HEK293 (cell line): ENCODE measurements at regions not wholly inside any gene's neighbourhood (a gene's known extent, or its start where the extent isn't known, plus 50 kb on each side); places are given as distances from the start of the nearest gene placed in this dataset.

ENCODE experiments used
- CTCF ChIA-PET: fragments of 350-600 bp; formaldehyde crosslinking; extraction: SDS; loops from one replicate; lab custom pipeline; 2021; ENCODE audit warnings: antibody characterized with exemption; lab: Yijun Ruan, JAX
- POLR2A ChIA-PET: fragments of 300-600 bp; formaldehyde crosslinking; extraction: SDS; loops from one replicate; lab custom pipeline; 2020; ENCODE audit warnings: antibody characterized with exemption, inconsistent platforms; lab: Yijun Ruan, JAX
- H3K27ac ChIP-seq: fragments of 200-500 bp; sonication (Bioruptor generic); 2 replicates; pipeline ENCODE4 v1.5.1; 2014; ENCODE audit warnings: low read depth, low read length, control low read depth, inconsistent platforms; ENCODE audit errors: extremely low read depth
- H3K36me3 ChIP-seq, 2 experiments: fragments of 200-500 bp in 1 of 2; sonication (Bioruptor generic) in 1 of 2; 1 replicate in 1 of 2; 2 replicates in 1 of 2; pipeline ENCODE4 v1.5.1; 2014 to 2017; ENCODE audit warnings: inconsistent platforms in 2 of 2, low read length in 2 of 2; ENCODE audit not compliant: control insufficient read depth in 2 of 2, insufficient read depth in 1 of 2
- H3K4me1 ChIP-seq: fragments of 200-500 bp; sonication (Bioruptor generic); 2 replicates; pipeline ENCODE4 v1.5.1; 2014; ENCODE audit warnings: mild to moderate bottlenecking, low read length, inconsistent platforms; ENCODE audit not compliant: control insufficient read depth, insufficient read depth
- H3K4me3 ChIP-seq: 2 replicates; pipeline ENCODE4 v1.5.1; 2011; ENCODE audit warnings: low read depth, mild to moderate bottlenecking, control low read depth, low read length, moderate library complexity
- H3K9me3 ChIP-seq: fragments of 200-500 bp; sonication (Bioruptor generic); 2 replicates; pipeline ENCODE4 v1.5.1; 2014; ENCODE audit warnings: low read depth, low read length, inconsistent platforms; ENCODE audit not compliant: control insufficient read depth, insufficient read depth
- GLIS1 ChIP-seq: fragments of 450-650 bp; formaldehyde crosslinking; IDR thresholded peaks from 2 replicates; pipeline ENCODE4 v1.5.1; 2016; ENCODE audit warnings: missing biosample characterization, missing genetic modification characterization
- MEIS1 ChIP-seq: sonication (generic); formaldehyde crosslinking; IDR thresholded peaks from 2 replicates; pipeline ENCODE4 v1.8.1; 2022; ENCODE audit warnings: missing genetic modification reagents, mild to moderate bottlenecking, borderline replicate concordance
- TRIM28 ChIP-seq: IDR thresholded peaks from 2 replicates; pipeline ENCODE4 v1.6.1; 2011; ENCODE audit warnings: low read length, control low read depth, borderline replicate concordance
- ZBTB7A ChIP-seq: fragments of 450-650 bp; formaldehyde crosslinking; IDR thresholded peaks from 2 replicates; pipeline ENCODE4 v1.5.1; 2016; ENCODE audit warnings: low read depth, missing biosample characterization, missing genetic modification characterization
- ZNF132 ChIP-seq: fragments of 450-650 bp; formaldehyde crosslinking; IDR thresholded peaks from 2 replicates; pipeline ENCODE4 v1.5.1; 2017; ENCODE audit warnings: missing biosample characterization, missing genetic modification characterization, borderline replicate concordance
- ZNF155 ChIP-seq: fragments of 450-650 bp; formaldehyde crosslinking; IDR thresholded peaks from 2 replicates; pipeline ENCODE4 v1.5.1; 2016; ENCODE audit warnings: missing biosample characterization, missing genetic modification characterization
- ZNF16 ChIP-seq: fragments of 450-650 bp; formaldehyde crosslinking; IDR thresholded peaks from 2 replicates; pipeline ENCODE4 v1.5.1; 2016; ENCODE audit warnings: low read depth, missing biosample characterization, missing genetic modification characterization
- ZNF202 ChIP-seq: fragments of 450-650 bp; formaldehyde crosslinking; IDR thresholded peaks from 2 replicates; pipeline ENCODE4 v1.5.1; 2016; ENCODE audit warnings: missing biosample characterization, missing genetic modification characterization, borderline replicate concordance
- ZNF48 ChIP-seq: fragments of 450-650 bp; formaldehyde crosslinking; IDR thresholded peaks from 2 replicates; pipeline ENCODE4 v1.5.1; 2016; ENCODE audit warnings: missing biosample characterization, missing genetic modification characterization
- ZNF514 ChIP-seq: fragments of 450-650 bp; formaldehyde crosslinking; IDR thresholded peaks from 2 replicates; pipeline ENCODE4 v1.5.1; 2016; ENCODE audit warnings: missing biosample characterization, missing genetic modification characterization
- ZNF624 ChIP-seq: fragments of 450-650 bp; formaldehyde crosslinking; IDR thresholded peaks from 2 replicates; pipeline ENCODE4 v1.5.1; 2017; ENCODE audit warnings: missing biosample characterization, missing genetic modification characterization
- ZNF785 ChIP-seq: fragments of 450-650 bp; formaldehyde crosslinking; IDR thresholded peaks from 2 replicates; pipeline ENCODE4 v1.5.1; 2016; ENCODE audit warnings: missing biosample characterization, missing genetic modification characterization
- ZSCAN16 ChIP-seq: fragments of 450-650 bp; formaldehyde crosslinking; IDR thresholded peaks from 2 replicates; pipeline ENCODE4 v1.5.1; 2016; ENCODE audit warnings: missing biosample characterization, missing genetic modification characterization
- TF ChIP-seq, protein P1 (sequence below): fragments of 450-650 bp; formaldehyde crosslinking; conservative IDR thresholded peaks from 2 replicates; pipeline ENCODE4 v1.5.1; 2016; ENCODE audit warnings: low read depth, missing biosample characterization, missing genetic modification characterization
- TF ChIP-seq, protein P2 (sequence below): fragments of 450-650 bp; formaldehyde crosslinking; IDR thresholded peaks from 2 replicates; pipeline ENCODE4 v1.5.1; 2016; ENCODE audit warnings: missing biosample characterization, missing genetic modification characterization, low read depth
- TF ChIP-seq, protein P3 (sequence below): IDR thresholded peaks from 2 replicates; pipeline ENCODE4 v1.6.1; 2011; ENCODE audit warnings: mild to moderate bottlenecking, low read depth, low read length, borderline replicate concordance
- TF ChIP-seq, protein P4 (sequence below): fragments of 450-650 bp; formaldehyde crosslinking; IDR thresholded peaks from 2 replicates; pipeline ENCODE4 v1.5.1; 2016; ENCODE audit warnings: missing biosample characterization, missing genetic modification characterization

DNA sequence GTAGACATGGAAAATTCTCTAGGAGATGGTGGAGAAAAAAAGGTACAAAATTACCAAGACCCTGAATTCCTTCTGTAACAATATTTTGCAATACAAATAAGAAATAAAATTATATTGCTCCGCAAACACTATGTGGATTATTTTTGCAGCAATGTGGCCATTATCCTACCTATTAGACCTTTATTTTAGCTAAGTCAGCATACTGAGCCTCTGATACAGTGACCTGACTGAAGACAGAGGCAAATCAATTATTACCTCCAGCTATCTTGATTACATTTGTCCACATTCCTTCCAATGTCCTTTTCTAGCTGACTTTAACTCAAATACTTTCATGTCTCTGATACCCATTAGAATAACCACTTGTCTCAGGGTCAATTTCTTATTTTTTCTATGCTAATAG is 610.9 kb downstream of the LRRIQ3 start:
- no peak overlapping the region for H3K27ac ChIP-seq
- POLR2A ChIA-PET, result no interaction called here
- CTCF ChIA-PET, result no interaction called here
- H3K36me3 ChIP-seq, result no peaks in the 10 kb centered on the region
- no peak overlapping the region for H3K4me3 ChIP-seq
- no peaks in the 10 kb centered on the region for H3K4me1 ChIP-seq
- H3K9me3 ChIP-seq, result no peaks in the 10 kb centered on the region
- TF ChIP-seq ZNF48 (no peak), ZNF785 (tag by site-specific recombination) (no peak), MEIS1 (no peak), GLIS1 (tag by site-specific recombination) (no peak), ZBTB7A (tag by site-specific recombination) (no peak), ZNF155 (tag by site-specific recombination) (no peak), ZNF202 (tag by site-specific recombination) (no peak), ZNF624 (no peak), ZNF514 (tag by site-specific recombination) (no peak), TRIM28 (no peak), ZNF132 (tag by site-specific recombination) (no peak), ZNF16 (tag by site-specific recombination) (no peak)
- TF ChIP-seq, protein P1, sequence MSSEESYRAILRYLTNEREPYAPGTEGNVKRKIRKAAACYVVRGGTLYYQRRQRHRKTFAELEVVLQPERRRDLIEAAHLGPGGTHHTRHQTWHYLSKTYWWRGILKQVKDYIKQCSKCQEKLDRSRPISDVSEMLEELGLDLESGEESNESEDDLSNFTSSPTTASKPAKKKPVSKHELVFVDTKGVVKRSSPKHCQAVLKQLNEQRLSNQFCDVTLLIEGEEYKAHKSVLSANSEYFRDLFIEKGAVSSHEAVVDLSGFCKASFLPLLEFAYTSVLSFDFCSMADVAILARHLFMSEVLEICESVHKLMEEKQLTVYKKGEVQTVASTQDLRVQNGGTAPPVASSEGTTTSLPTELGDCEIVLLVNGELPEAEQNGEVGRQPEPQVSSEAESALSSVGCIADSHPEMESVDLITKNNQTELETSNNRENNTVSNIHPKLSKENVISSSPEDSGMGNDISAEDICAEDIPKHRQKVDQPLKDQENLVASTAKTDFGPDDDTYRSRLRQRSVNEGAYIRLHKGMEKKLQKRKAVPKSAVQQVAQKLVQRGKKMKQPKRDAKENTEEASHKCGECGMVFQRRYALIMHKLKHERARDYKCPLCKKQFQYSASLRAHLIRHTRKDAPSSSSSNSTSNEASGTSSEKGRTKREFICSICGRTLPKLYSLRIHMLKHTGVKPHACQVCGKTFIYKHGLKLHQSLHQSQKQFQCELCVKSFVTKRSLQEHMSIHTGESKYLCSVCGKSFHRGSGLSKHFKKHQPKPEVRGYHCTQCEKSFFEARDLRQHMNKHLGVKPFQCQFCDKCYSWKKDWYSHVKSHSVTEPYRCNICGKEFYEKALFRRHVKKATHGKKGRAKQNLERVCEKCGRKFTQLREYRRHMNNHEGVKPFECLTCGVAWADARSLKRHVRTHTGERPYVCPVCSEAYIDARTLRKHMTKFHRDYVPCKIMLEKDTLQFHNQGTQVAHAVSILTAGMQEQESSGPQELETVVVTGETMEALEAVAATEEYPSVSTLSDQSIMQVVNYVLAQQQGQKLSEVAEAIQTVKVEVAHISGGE (tag by site-specific recombination), result no peak
- TF ChIP-seq, protein P2, sequence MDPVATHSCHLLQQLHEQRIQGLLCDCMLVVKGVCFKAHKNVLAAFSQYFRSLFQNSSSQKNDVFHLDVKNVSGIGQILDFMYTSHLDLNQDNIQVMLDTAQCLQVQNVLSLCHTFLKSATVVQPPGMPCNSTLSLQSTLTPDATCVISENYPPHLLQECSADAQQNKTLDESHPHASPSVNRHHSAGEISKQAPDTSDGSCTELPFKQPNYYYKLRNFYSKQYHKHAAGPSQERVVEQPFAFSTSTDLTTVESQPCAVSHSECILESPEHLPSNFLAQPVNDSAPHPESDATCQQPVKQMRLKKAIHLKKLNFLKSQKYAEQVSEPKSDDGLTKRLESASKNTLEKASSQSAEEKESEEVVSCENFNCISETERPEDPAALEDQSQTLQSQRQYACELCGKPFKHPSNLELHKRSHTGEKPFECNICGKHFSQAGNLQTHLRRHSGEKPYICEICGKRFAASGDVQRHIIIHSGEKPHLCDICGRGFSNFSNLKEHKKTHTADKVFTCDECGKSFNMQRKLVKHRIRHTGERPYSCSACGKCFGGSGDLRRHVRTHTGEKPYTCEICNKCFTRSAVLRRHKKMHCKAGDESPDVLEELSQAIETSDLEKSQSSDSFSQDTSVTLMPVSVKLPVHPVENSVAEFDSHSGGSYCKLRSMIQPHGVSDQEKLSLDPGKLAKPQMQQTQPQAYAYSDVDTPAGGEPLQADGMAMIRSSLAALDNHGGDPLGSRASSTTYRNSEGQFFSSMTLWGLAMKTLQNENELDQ (tag by site-specific recombination), result no peak
- TF ChIP-seq, protein P3, sequence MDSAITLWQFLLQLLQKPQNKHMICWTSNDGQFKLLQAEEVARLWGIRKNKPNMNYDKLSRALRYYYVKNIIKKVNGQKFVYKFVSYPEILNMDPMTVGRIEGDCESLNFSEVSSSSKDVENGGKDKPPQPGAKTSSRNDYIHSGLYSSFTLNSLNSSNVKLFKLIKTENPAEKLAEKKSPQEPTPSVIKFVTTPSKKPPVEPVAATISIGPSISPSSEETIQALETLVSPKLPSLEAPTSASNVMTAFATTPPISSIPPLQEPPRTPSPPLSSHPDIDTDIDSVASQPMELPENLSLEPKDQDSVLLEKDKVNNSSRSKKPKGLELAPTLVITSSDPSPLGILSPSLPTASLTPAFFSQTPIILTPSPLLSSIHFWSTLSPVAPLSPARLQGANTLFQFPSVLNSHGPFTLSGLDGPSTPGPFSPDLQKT, result no peak
- TF ChIP-seq, protein P4, sequence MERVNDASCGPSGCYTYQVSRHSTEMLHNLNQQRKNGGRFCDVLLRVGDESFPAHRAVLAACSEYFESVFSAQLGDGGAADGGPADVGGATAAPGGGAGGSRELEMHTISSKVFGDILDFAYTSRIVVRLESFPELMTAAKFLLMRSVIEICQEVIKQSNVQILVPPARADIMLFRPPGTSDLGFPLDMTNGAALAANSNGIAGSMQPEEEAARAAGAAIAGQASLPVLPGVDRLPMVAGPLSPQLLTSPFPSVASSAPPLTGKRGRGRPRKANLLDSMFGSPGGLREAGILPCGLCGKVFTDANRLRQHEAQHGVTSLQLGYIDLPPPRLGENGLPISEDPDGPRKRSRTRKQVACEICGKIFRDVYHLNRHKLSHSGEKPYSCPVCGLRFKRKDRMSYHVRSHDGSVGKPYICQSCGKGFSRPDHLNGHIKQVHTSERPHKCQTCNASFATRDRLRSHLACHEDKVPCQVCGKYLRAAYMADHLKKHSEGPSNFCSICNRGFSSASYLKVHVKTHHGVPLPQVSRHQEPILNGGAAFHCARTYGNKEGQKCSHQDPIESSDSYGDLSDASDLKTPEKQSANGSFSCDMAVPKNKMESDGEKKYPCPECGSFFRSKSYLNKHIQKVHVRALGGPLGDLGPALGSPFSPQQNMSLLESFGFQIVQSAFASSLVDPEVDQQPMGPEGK (tag by site-specific recombination), result no peak

DNA sequence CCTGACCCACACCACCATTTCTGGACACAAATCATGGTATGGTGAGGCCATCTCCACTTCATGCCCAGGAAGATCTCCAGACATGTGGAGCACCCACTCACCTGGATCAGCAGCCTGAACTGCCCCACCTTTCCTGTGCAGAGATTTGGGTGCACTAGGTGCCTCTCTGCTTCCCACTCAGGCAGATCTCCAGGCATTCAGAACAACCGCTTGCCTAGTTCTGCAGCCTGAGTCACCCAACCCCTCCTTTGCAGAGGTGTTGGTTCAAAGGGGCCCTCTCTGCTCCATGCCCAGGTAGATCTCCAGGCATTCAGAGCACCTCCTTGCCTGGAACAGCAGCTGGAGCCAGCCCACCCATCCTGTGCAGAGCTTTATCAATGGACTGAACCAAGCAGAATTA is 620.8 kb downstream of the LRRIQ3 start:
- ChIA-PET POLR2A (no interaction called here), CTCF (no interaction called here)
- TF ChIP-seq ZSCAN16 (no peak), MEIS1 (no peak)
- H3K27ac ChIP-seq, result no peak overlapping the region
- H3K4me3 ChIP-seq, result no peak overlapping the region
- no peaks in the 10 kb centered on the region for H3K4me1 ChIP-seq
- H3K36me3 ChIP-seq, result no peaks in the 10 kb centered on the region
- H3K9me3 ChIP-seq, result no peaks in the 10 kb centered on the region
